ENCODE measurements at regions not wholly inside any gene's neighbourhood (a gene's known extent, or its start where the extent isn't known, plus 50 kb on each side); places are given as distances from the start of the nearest gene placed in this dataset.

GRCh38 chr12:105899589-105899988, 239.2 kb downstream of the NUAK1 start:
- no peak for DNase-seq (ENCODE audit: low read depth, low spot score)
- no peak overlapping the region for H3K27ac ChIP-seq

- H3K27ac ChIP-seq = no peak overlapping the region
- no peak for DNase-seq (ENCODE audit: low read depth, low spot score)
Measured at GRCh38 chr12:105906561-105906960, 232.2 kb downstream of the NUAK1 start.

GRCh38 chr12:105907982-105908381, 230.8 kb downstream of the NUAK1 start:
- H3K27ac ChIP-seq = no peak overlapping the region
- DNase-seq (ENCODE audit: low read depth, low spot score) = no peak

- DNase-seq (ENCODE audit: low read depth, low spot score) = no peak
- no peak overlapping the region for H3K27ac ChIP-seq
Measured at GRCh38 chr12:105910030-105910429, 228.7 kb downstream of the NUAK1 start.

- peak overlapping the region; percentile 32 for H3K27ac ChIP-seq
- DNase-seq (ENCODE audit: low read depth, low spot score) = no peak
Measured at GRCh38 chr12:105911966-105912365, 226.8 kb downstream of the NUAK1 start.

GRCh38 chr12:105912882-105913678, 225.7 kb downstream of the NUAK1 start:
- DNase-seq (ENCODE audit: low read depth, low spot score) = no peak
- H3K27ac ChIP-seq = no peak overlapping the region

GRCh38 chr12:105915997-105916759, 222.6 kb downstream of the NUAK1 start:
- no peak for DNase-seq (ENCODE audit: low read depth, low spot score)
- H3K27ac ChIP-seq = no peak overlapping the region

GRCh38 chr12:105916760-105917039, 222.1 kb downstream of the NUAK1 start:
- no peak overlapping the region for H3K27ac ChIP-seq
- no peak for DNase-seq (ENCODE audit: low read depth, low spot score)

- peak; percentile 73 for DNase-seq (ENCODE audit: low read depth, low spot score)
- H3K27ac ChIP-seq = peak overlapping the region; percentile 53
Measured at GRCh38 chr12:105920161-105920684, 218.5 kb downstream of the NUAK1 start.

- peak overlapping the region; percentile 53 for H3K27ac ChIP-seq
- no peak for DNase-seq (ENCODE audit: low read depth, low spot score)
Measured at GRCh38 chr12:105921055-105921454, 217.7 kb downstream of the NUAK1 start.

GRCh38 chr12:105921872-105922669, 216.7 kb downstream of the NUAK1 start:
- H3K27ac ChIP-seq = peak overlapping the region; percentile 58
- no peak for DNase-seq (ENCODE audit: low read depth, low spot score)

GRCh38 chr12:105922670-105923102, 216.1 kb downstream of the NUAK1 start:
- DNase-seq (ENCODE audit: low read depth, low spot score) = no peak
- peak overlapping the region; percentile 58 for H3K27ac ChIP-seq

GRCh38 chr12:105924526-105925208, 214.1 kb downstream of the NUAK1 start:
- DNase-seq (ENCODE audit: low read depth, low spot score) = no peak
- no peak overlapping the region for H3K27ac ChIP-seq

GRCh38 chr12:105927564-105927963, 211.2 kb downstream of the NUAK1 start:
- no peak for DNase-seq (ENCODE audit: low read depth, low spot score)
- peak overlapping the region; percentile 86 for H3K27ac ChIP-seq

GRCh38 chr12:105928436-105928835, 210.3 kb downstream of the NUAK1 start:
- H3K27ac ChIP-seq = peak overlapping the region; percentile 86
- DNase-seq (ENCODE audit: low read depth, low spot score) = peak; percentile 82

- peak overlapping the region; percentile 86 for H3K27ac ChIP-seq
- DNase-seq (ENCODE audit: low read depth, low spot score) = no peak
Measured at GRCh38 chr12:105929192-105929591, 209.6 kb downstream of the NUAK1 start.

GRCh38 chr12:105930557-105931503, 207.9 kb downstream of the NUAK1 start:
- H3K27ac ChIP-seq = no peak overlapping the region
- no peak for DNase-seq (ENCODE audit: low read depth, low spot score)

- H3K27ac ChIP-seq = peak overlapping the region; percentile 87
- no peak for DNase-seq (ENCODE audit: low read depth, low spot score)
Measured at GRCh38 chr12:105931762-105932570, 206.8 kb downstream of the NUAK1 start.
